HG02973 (cell line): ENCODE measurements at regions not wholly inside any gene's neighbourhood (a gene's known extent, or its start where the extent isn't known, plus 50 kb on each side); places are given as distances from the start of the nearest gene placed in this dataset.

Source experiments
- ATAC-seq: cut with Tn5 transposase; IDR thresholded peaks from one replicate; pipeline ENCODE4 v1.9.1; 2021; ENCODE audit warnings: moderate library complexity; ENCODE audit not compliant: unreplicated experiment

- ATAC-seq: no peak
These were observed 1184.5 kb downstream of the BRD1 start for GRCh38 chr22:48643066-48643731.

GRCh38 chr22:48642550-48642949 lies 1185.1 kb downstream of the BRD1 start:
- ATAC-seq: no peak

DNA sequence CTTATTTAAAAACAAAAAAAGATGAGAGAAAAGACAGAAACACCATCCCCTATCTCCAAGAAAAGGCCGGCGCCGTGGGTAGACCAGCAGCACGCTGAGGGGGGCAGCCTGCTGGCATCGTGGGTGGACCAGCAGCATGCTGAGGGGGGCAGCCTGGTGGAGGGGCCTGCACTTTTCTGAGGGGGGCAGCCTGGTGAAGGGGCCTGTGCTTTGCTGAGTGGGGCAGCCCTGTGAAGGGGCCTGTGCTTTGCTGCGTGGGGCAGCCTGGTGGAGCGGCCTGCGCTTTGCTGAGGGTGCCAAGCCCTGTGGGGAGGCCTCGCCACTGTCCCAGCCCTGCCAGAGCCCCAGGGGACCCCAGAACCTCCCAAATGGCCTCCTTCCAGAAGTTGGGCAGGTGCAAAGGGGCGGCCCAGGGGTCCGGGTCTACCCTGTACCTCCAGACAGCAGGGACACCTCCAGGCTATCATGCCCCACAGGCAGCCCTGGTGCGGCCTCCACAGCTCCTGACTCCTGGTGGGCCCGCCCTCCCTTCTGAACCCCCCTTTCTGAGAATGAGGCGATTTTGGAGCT lies 1185.7 kb downstream of the BRD1 start:
- no peak for ATAC-seq

DNA sequence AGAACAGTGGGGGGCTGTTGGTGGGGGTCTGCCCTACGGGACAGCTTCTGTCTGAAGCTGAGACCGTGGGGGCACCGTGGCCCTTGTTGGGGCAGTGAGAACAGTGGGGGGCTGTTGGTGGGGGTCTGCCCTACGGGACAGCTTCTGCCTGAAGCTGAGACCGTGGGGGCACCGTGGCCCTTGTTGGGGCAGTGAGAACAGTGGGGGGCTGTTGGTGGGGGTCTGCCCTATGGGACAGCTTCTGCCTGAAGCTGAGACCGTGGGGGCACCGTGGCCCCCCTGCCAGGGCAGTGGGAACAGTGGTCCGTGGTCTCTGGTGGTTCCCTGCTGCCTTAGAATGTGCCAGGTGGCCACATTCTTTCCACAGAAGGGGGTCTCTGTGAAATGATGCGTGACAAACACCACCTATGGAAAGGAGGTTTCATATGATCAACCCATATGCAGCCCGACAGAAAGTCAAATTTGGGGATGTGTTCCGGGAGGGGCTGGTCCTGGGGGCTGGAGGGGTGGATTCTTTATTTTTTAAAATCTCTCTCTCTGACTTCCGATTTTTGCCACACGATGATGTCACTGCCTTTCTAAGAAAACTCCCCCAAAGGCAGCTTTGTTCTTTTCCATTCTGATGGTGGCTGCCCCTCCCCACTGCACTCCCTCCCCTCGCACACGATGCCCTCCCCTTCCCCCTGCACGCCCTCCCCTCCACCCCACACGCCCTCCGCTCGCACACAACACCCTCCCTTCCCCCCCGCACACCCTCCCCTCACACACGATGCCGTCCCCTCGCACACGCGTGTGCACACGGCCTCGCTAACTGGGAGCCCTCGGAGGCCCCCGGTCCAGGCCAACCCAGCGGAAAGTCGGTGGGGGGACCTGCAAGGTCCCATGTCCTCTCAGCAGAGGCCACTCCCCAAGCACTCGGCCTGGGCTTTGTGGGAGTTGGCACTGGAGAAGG lies 1186.5 kb downstream of the BRD1 start:
- ATAC-seq: no peak

- ATAC-seq: no peak
These were observed 1187.6 kb downstream of the BRD1 start for GRCh38 chr22:48639896-48640748.

DNA sequence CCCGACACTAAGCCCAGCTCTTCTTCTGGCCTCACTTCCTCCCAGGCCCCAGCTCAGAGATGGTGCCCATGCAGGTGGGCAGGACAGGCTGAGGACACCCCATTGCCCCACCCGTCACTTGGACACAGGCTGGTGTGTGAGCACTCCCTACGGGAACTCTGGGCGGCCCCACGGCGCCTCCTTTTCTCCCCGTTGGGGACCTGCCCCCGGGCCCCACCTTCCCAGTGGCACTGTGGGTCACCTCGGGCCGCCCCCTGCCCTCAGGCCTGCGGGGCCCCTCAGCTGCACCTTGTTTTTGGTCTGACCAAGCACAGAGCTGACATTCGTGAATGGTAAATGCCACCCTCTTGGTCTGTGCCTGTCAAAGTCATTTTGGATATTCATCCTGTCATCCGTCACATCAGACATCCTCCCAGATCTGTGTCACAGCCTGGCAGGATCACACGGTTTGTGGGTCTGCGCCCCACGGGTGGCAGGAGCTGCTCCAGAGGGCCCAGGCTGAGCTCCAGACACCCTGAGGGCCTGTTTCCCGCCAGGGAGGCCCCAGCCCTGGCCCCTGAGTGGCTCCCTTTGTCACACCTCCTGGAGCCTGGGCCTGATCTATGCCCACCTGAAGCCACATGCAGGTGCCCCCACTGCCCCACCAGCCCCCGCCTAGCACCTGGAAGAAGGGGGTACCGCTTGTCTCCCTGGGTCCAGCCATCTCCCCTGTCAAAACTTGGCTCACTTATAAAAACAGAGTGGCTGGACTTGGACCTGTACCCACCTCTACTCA lies 1188.5 kb downstream of the BRD1 start:
- ATAC-seq: no peak

GRCh38 chr22:48637231-48637630 lies 1190.4 kb downstream of the BRD1 start:
- ATAC-seq: no peak

- no peak for ATAC-seq
These were observed 1190.9 kb downstream of the BRD1 start for GRCh38 chr22:48636746-48637145.

DNA sequence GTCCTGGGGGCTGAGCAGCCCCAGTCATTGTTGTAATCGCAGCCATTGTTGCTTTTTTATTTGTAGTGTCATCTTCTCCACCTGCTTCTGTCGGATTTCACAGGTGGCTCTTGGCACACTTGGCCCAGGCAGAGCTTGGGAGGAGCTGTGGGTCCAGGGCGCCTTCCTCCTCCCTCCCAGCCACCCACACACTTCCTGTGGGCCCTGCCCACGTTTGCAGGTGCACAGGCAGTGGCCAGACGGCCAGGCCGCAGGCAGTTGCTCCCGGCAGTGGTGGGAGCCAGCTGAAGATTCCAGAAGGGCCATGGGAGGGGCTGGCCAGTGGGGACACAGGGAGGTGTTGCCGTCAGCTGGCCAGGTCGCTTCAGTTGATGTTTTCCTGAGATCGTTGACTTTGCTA lies 1191.9 kb downstream of the BRD1 start:
- no peak for ATAC-seq

DNA sequence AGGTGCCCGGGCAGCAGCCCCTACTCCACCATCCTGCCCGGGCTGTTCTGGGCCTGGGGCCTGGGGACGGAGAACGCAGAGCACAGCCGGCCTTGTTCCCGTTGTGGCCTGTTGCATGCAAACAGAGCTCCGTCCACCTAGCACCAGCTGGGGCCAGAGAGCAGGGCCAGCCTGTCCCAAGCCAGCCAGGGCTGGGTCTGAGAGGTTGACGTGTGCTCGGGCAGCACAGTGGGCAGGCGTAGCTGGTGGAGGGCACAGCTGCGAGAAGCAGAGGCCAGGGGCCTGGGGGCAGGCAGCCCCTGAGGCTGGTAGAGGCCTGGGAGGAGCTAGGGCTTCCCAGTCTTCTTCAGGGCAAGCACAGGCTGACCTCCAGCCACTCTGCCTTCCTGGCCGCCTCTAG lies 1192.6 kb downstream of the BRD1 start:
- no peak for ATAC-seq

- no peak for ATAC-seq
These were observed 1193.5 kb downstream of the BRD1 start for GRCh38 chr22:48633996-48634836.

DNA sequence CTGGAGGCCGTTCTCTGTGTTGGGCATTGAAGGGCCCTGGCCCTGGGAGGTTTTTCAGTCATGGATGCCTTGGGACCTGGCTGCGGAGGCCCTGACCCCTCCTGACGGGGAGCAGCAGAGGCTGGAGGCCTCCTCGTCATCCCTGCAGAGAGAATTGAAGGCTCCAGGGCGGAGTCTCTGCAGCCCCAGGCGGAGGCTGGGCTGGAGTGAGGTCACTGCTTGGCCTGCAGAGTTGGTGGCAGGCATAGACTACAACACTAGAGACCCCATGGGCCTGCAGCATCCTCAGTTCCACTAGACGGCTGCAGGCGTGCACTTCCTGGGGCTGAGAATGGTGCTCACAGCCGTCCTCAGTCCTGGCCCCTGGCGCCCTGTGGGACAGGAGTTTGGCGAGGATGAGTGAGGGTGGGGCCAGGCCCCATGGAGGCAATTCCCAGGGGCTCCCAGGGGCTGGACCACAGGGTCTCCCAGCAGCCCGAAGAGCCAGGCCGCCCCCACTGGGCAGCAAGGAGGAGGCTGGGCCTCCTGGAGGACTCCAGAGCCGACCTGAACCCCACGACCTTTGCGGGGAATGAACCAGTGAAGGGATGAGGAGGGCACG lies 1194.9 kb downstream of the BRD1 start:
- no peak for ATAC-seq

GRCh38 chr22:48631288-48631863 lies 1196.3 kb downstream of the BRD1 start:
- ATAC-seq: no peak

DNA sequence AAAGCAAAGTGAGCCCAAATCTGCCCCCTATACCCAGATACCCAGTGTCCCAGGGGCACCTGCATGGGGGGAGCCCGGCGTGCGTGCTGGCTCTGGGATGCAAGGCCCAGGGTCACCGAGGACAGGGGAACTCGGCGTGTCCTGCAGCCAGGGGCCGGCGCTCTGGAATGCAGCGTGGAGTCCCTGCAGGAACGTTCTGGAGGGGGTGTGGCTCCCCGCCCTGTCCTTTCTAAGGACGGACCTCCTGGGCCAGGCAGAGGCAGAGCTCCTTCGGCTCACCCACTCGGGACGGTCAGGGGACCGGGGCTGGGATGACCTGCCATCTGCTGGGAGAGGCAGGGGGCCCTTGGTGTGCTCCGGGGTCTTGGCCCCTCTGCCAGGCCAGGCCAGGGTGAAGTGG lies 1196.8 kb downstream of the BRD1 start:
- ATAC-seq: no peak

- no peak for ATAC-seq
These were observed 1197.3 kb downstream of the BRD1 start for GRCh38 chr22:48630433-48630754.

DNA sequence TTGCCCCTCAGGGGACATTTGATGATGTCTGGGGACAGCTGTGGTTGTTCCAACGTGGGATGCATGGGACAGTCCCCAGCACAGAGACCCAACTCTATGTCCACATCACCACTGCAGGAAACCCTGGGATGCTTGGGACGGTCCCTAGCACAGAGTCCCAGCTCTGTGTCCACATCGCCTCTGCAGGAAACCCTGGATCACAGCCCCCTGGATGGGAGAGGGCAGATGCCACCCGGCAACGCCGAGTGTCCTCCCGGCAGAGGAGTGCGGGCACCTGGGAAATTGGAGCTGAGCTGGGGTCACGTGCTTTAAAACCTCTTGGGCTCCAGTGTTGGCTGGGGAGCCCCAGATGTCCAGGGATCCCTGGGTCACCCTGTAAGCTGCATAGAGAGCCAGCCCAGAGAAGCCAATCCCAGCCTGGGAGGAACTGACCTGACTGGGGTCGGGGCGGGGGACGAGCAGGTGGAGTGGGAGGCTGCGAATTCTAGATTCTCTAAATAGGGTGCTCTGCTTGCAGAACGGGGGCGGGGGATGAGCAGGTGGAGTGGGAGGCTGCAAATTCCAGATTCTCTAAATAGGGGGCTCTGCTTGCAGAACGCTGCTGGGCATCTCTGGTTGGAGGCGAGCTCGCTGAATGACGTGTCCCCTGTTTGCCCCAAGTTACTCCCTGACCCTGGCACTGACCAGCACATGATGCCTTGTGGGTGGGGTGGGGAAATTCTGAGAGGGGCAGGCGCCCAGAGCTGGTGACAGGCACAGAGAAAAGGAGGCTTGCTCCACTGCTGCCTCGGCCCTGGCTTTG lies 1197.8 kb downstream of the BRD1 start:
- no peak for ATAC-seq

DNA sequence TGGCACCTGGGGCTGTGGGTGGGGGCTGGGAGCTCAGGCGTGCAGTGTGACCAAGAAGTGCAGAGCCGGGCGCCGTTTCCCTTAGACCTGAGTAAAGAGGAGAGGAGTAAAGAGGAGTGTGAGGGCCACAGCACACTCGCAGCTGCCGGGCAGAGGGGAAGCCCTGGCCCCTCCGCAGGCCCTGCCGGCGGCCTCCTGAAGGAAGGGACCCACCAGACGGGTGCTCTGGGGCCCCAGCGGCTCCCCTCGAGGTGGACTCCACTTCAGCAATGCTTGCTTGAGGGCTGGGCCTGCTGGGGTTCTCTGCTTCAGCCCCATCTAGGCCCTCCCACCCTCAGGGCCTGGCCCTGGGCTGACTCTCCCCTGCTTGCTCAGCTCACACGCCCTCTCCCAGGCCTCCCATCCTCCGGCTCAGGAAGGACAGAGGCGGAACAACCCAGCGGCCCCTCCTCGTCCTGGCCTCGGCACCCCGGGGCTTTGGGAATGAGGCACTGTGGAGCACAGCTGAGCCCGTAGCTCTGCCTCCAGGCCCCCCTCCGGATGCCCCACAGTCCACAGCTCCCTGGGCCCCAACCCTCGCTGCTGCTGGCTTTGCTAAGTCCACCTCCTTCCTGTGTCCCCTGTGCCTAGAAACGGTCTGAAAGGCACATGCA lies 1198.7 kb downstream of the BRD1 start:
- no peak for ATAC-seq
